Breast epithelium (tissue), 4 donors: ENCODE measurements at regions not wholly inside any gene's neighbourhood (a gene's known extent, or its start where the extent isn't known, plus 50 kb on each side); places are given as distances from the start of the nearest gene placed in this dataset.

ENCODE experiments used
- DNase-seq, 2 donors: peaks; one replicate each; pipeline ENCODE4 v3.0.0-alpha.2; 2019; ENCODE audit warnings: low spot score in 2 of 2
- H3K27ac ChIP-seq, 2 donors: fragments of 200-600 bp; sonication (generic) in 1 of 2; one replicate each; pipeline ENCODE4 v1.5.1; 2016 to 2019; ENCODE audit warnings: mild to moderate bottlenecking in 1 of 2
- H3K27me3 ChIP-seq, 2 donors: fragments of 200-600 bp; sonication (generic) in 1 of 2; one replicate each; pipeline versions ENCODE4 v1.5.1 to v1.6.0; 2017 to 2019; ENCODE audit warnings: control low read depth in 1 of 2, mild to moderate bottlenecking in 1 of 2
- H3K36me3 ChIP-seq: fragments of 200-600 bp; one replicate; pipeline ENCODE4 v1.5.1; 2019
- H3K4me1 ChIP-seq, 2 donors: fragments of 200-600 bp; sonication (generic); one replicate each; pipeline ENCODE4 v1.5.1; 2016 to 2019; ENCODE audit warnings: control low read depth in 1 of 2
- H3K4me3 ChIP-seq, 3 donors: fragments of 200-600 bp; sonication (generic); 1 replicate in 2 of 3; 2 replicates in 1 of 3; pipeline ENCODE4 v1.5.1; 2016 to 2019; ENCODE audit warnings: mild to moderate bottlenecking in 3 of 3, moderate library complexity in 2 of 3
- H3K9me3 ChIP-seq, 2 donors: fragments of 200-600 bp; sonication (generic) in 1 of 2; one replicate each; pipeline ENCODE4 v1.5.1; 2016 to 2019; ENCODE audit warnings: control low read depth in 1 of 2
- CTCF ChIP-seq, 3 donors: fragments of 450-650 bp; IDR thresholded peaks; one replicate each; pipeline ENCODE4 v1.5.1; 2016 to 2017; ENCODE audit warnings: antibody characterized with exemption in 3 of 3, mild to moderate bottlenecking in 3 of 3, moderate library complexity in 3 of 3
- POLR2A ChIP-seq: fragments of 450-650 bp; IDR thresholded peaks from one replicate; pipeline ENCODE4 v1.6.1; 2016; ENCODE audit warnings: antibody characterized with exemption, mild to moderate bottlenecking, moderate library complexity
- POLR2AphosphoS5 ChIP-seq, 3 donors: sonication (generic); formaldehyde crosslinking; IDR thresholded peaks; one replicate each; pipeline ENCODE4 v1.6.1; 2017; ENCODE audit warnings: antibody characterized with exemption in 3 of 3
- intact Hi-C: fragments of 100-400 bp; cut with DNase I; formaldehyde crosslinking; loops from one replicate; pipeline ENCODE4 v1.15.1; 2023; ENCODE audit warnings: low total_unique reads

- Histone ChIP-seq H3K9me3 (no peaks in the 10 kb centered on the region), H3K4me1 (no peaks in the 10 kb centered on the region), H3K27me3 (no peaks in the 10 kb centered on the region), H3K27ac (no peak overlapping the region), H3K4me3 (no peak overlapping the region), H3K36me3 (no peaks in the 10 kb centered on the region)
- no peak for DNase-seq
- TF ChIP-seq POLR2A (no peak), POLR2AphosphoS5 (IDR thresholded peaks at IDR 0.05) (no peak), CTCF (IDR thresholded peaks at IDR 0.05) (no peak)
- intact Hi-C loops, result no loop called here
These were observed 265.2 kb downstream of the SHOX2 start for GRCh38 chr3:157841029-157841428.

- Histone ChIP-seq H3K27me3 (no peaks in the 10 kb centered on the region), H3K36me3 (no peaks in the 10 kb centered on the region), H3K9me3 (no peaks in the 10 kb centered on the region), H3K27ac (no peak overlapping the region), H3K4me3 (no peak overlapping the region), H3K4me1 (no peaks in the 10 kb centered on the region)
- TF ChIP-seq POLR2AphosphoS5 (IDR thresholded peaks at IDR 0.05) (no peak), POLR2A (no peak), CTCF (IDR thresholded peaks at IDR 0.05) (no peak)
- intact Hi-C loops, result no loop called here
- DNase-seq, result no peak
These were observed 265.7 kb downstream of the SHOX2 start for GRCh38 chr3:157840564-157840963.

- H3K27ac ChIP-seq, result no peak overlapping the region
- intact Hi-C loops, result no loop called here
- no peaks in the 10 kb centered on the region for H3K36me3 ChIP-seq
These were observed 267.8 kb downstream of the SHOX2 start for GRCh38 chr3:157838457-157838856.

GRCh38 chr3:157837336-157837735, 268.9 kb downstream of the SHOX2 start:
- no peaks in the 10 kb centered on the region for H3K4me1 ChIP-seq
- no peak for TF ChIP-seq POLR2AphosphoS5 (IDR thresholded peaks at IDR 0.05)
- no peak overlapping the region for H3K4me3 ChIP-seq
- no peak overlapping the region for H3K27ac ChIP-seq
- intact Hi-C loops, result no loop called here
- H3K27me3 ChIP-seq, result no peaks in the 10 kb centered on the region
- no peaks in the 10 kb centered on the region for H3K36me3 ChIP-seq
- H3K9me3 ChIP-seq, result no peaks in the 10 kb centered on the region
- DNase-seq, result no peak

More at GRCh38 chr3:157838457-157838856, 267.8 kb downstream of the SHOX2 start:
- Histone ChIP-seq H3K4me3 (no peak overlapping the region), H3K4me1 (no peaks in the 10 kb centered on the region), H3K9me3 (no peaks in the 10 kb centered on the region), H3K27me3 (no peaks in the 10 kb centered on the region)
- no peak for DNase-seq
- TF ChIP-seq POLR2A (no peak), CTCF (IDR thresholded peaks at IDR 0.05) (no peak), POLR2AphosphoS5 (IDR thresholded peaks at IDR 0.05) (no peak)

GRCh38 chr3:157836022-157836421, 270.2 kb downstream of the SHOX2 start:
- intact Hi-C loops, result no loop called here
- Histone ChIP-seq H3K9me3 (no peaks in the 10 kb centered on the region), H3K36me3 (no peaks in the 10 kb centered on the region), H3K27me3 (no peaks in the 10 kb centered on the region), H3K4me1 (no peaks in the 10 kb centered on the region), H3K27ac (no peak overlapping the region), H3K4me3 (no peak overlapping the region)
- no peak for DNase-seq
- TF ChIP-seq POLR2A (no peak), CTCF (IDR thresholded peaks at IDR 0.05) (no peak), POLR2AphosphoS5 (IDR thresholded peaks at IDR 0.05) (no peak)

- intact Hi-C loops, result no loop called here
- H3K27ac ChIP-seq, result no peak overlapping the region
- no peaks in the 10 kb centered on the region for H3K36me3 ChIP-seq
- H3K27me3 ChIP-seq, result no peaks in the 10 kb centered on the region
- no peaks in the 10 kb centered on the region for H3K4me1 ChIP-seq
- no peak for DNase-seq
- no peak for TF ChIP-seq POLR2AphosphoS5 (IDR thresholded peaks at IDR 0.05)
- TF ChIP-seq POLR2A, result no peak
- no peak for TF ChIP-seq CTCF (IDR thresholded peaks at IDR 0.05)
- H3K9me3 ChIP-seq, result peaks cover 18 to 22% of the 10 kb centered on the region in 2 donors
- no peak overlapping the region for H3K4me3 ChIP-seq
These were observed 273.6 kb downstream of the SHOX2 start for GRCh38 chr3:157832588-157832987.
